Neural progenitor cell (in vitro differentiated cells): ENCODE measurements at regions not wholly inside any gene's neighbourhood (a gene's known extent, or its start where the extent isn't known, plus 50 kb on each side); places are given as distances from the start of the nearest gene placed in this dataset.

ENCODE experiments used
- EZH2 ChIP-seq: fragments of 200-600 bp; sonication (generic); IDR thresholded peaks from 2 replicates; pipeline ENCODE4 v1.6.1; 2017; ENCODE audit warnings: antibody characterized with exemption, mild to moderate bottlenecking, moderate library complexity
- TF ChIP-seq, protein P1 (sequence below): fragments of 200-600 bp; sonication (generic); IDR thresholded peaks from 2 replicates; pipeline ENCODE4 v1.5.1; 2017; ENCODE audit warnings: antibody characterized with exemption, mild to moderate bottlenecking

DNA sequence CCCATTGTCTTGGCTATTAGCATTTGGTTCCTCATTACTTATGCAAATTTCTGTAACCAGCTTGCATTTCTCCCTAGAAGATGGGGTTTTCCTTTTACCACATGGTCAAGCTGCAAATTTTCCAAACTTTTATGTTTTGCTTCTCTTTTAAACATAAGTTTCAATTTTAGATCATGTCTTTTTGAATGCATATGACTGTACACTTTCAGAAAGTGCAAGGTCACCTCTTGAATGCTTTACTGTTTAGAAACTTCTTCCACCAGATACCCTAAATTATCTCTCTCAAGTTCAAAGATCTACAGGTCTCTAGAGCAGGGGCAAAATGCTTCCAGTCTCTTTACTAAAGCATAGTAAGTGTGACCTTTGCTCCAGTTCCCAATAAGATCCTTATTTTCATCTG is 837.6 kb upstream of the NXPH2 start:
- TF ChIP-seq, protein P1, sequence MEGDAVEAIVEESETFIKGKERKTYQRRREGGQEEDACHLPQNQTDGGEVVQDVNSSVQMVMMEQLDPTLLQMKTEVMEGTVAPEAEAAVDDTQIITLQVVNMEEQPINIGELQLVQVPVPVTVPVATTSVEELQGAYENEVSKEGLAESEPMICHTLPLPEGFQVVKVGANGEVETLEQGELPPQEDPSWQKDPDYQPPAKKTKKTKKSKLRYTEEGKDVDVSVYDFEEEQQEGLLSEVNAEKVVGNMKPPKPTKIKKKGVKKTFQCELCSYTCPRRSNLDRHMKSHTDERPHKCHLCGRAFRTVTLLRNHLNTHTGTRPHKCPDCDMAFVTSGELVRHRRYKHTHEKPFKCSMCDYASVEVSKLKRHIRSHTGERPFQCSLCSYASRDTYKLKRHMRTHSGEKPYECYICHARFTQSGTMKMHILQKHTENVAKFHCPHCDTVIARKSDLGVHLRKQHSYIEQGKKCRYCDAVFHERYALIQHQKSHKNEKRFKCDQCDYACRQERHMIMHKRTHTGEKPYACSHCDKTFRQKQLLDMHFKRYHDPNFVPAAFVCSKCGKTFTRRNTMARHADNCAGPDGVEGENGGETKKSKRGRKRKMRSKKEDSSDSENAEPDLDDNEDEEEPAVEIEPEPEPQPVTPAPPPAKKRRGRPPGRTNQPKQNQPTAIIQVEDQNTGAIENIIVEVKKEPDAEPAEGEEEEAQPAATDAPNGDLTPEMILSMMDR, result no peak
- no peak for TF ChIP-seq EZH2
